EH (cell line): ENCODE measurements at regions not wholly inside any gene's neighbourhood (a gene's known extent, or its start where the extent isn't known, plus 50 kb on each side); places are given as distances from the start of the nearest gene placed in this dataset.

ENCODE experiments used
- DNase-seq: peaks from one replicate; pipeline ENCODE4 v3.0.0-alpha.2; 2015; ENCODE audit warnings: low read depth

GRCh38 chr12:110794623-110795280 lies 52.0 kb upstream of the CCDC63 start:
- peak; percentile 20 for DNase-seq

DNA sequence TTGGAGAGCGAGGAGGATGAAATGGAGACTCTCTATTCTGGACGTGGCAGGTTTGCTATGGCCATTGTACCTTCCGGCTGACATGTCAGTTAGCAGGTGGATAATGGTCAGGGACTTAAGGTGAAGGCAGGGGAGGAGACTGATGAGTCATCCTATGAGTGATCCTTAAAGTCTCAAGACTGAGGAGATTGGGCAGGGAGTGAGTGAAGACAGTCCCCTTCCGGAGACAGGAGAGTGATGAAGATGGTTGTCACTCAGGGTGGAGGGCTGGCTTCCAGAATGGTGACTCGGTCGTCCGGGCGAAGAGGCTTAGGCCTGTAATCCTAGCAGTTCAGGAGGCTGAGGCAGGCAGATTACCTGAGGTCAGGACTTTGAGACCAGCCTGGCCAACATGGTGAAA lies 49.8 kb upstream of the CCDC63 start:
- DNase-seq = no peak
